ENCODE measurements at regions not wholly inside any gene's neighbourhood (a gene's known extent, or its start where the extent isn't known, plus 50 kb on each side); places are given as distances from the start of the nearest gene placed in this dataset.

GRCh38 chr12:58131986-58132755 lies 190.8 kb downstream of the ATP23 start:
- H3K4me1 Mint-ChIP-seq (ENCODE audit: unreplicated experiment): no peaks in the 10 kb centered on the region
- peaks cover 17% of the 10 kb centered on the region for H3K27me3 Mint-ChIP-seq (ENCODE audit: unreplicated experiment)
- DNase-seq (ENCODE audit: extremely low spot score, unreplicated experiment): no peak
- no peak overlapping the region for H3K27ac Mint-ChIP-seq (ENCODE audit: unreplicated experiment)
- no peak overlapping the region for H3K4me3 Mint-ChIP-seq (ENCODE audit: unreplicated experiment)
- H3K9me3 Mint-ChIP-seq (ENCODE audit: unreplicated experiment): no peaks in the 10 kb centered on the region
- H3K36me3 Mint-ChIP-seq (ENCODE audit: unreplicated experiment): no peaks in the 10 kb centered on the region
- TF ChIP-seq CTCF (IDR thresholded peaks at IDR 0.05): no peak

- Mint-ChIP-seq H3K4me3 (ENCODE audit: unreplicated experiment) (no peak overlapping the region), H3K36me3 (ENCODE audit: unreplicated experiment) (no peaks in the 10 kb centered on the region), H3K9me3 (ENCODE audit: unreplicated experiment) (no peaks in the 10 kb centered on the region), H3K27me3 (ENCODE audit: unreplicated experiment) (peaks cover 15% of the 10 kb centered on the region), H3K4me1 (ENCODE audit: unreplicated experiment) (no peaks in the 10 kb centered on the region), H3K27ac (ENCODE audit: unreplicated experiment) (no peak overlapping the region)
- no peak for TF ChIP-seq CTCF (IDR thresholded peaks at IDR 0.05)
- no peak for DNase-seq (ENCODE audit: extremely low spot score, unreplicated experiment)
These were observed 197.1 kb downstream of the ATP23 start for GRCh38 chr12:58138424-58138823.

GRCh38 chr12:58139894-58140293 lies 198.5 kb downstream of the ATP23 start:
- no peak for TF ChIP-seq CTCF (IDR thresholded peaks at IDR 0.05)
- Mint-ChIP-seq H3K27me3 (ENCODE audit: unreplicated experiment) (peaks cover 14% of the 10 kb centered on the region), H3K9me3 (ENCODE audit: unreplicated experiment) (no peaks in the 10 kb centered on the region), H3K4me3 (ENCODE audit: unreplicated experiment) (no peak overlapping the region), H3K27ac (ENCODE audit: unreplicated experiment) (no peak overlapping the region), H3K36me3 (ENCODE audit: unreplicated experiment) (no peaks in the 10 kb centered on the region), H3K4me1 (ENCODE audit: unreplicated experiment) (no peaks in the 10 kb centered on the region)
- DNase-seq (ENCODE audit: extremely low spot score, unreplicated experiment): no peak

- TF ChIP-seq CTCF (IDR thresholded peaks at IDR 0.05): no peak
- Mint-ChIP-seq H3K4me3 (ENCODE audit: unreplicated experiment) (no peak overlapping the region), H3K9me3 (ENCODE audit: unreplicated experiment) (peaks cover 3% of the 10 kb centered on the region)
These were observed 199.0 kb downstream of the ATP23 start for GRCh38 chr12:58140395-58140794.

GRCh38 chr12:58142991-58143390 lies 201.6 kb downstream of the ATP23 start:
- Mint-ChIP-seq H3K27me3 (ENCODE audit: unreplicated experiment) (peaks cover 19% of the 10 kb centered on the region), H3K36me3 (ENCODE audit: unreplicated experiment) (no peaks in the 10 kb centered on the region)

More at GRCh38 chr12:58140395-58140794, 199.0 kb downstream of the ATP23 start:
- no peak for DNase-seq (ENCODE audit: extremely low spot score, unreplicated experiment)
- H3K27ac Mint-ChIP-seq (ENCODE audit: unreplicated experiment): no peak overlapping the region
- no peaks in the 10 kb centered on the region for H3K4me1 Mint-ChIP-seq (ENCODE audit: unreplicated experiment)
- no peaks in the 10 kb centered on the region for H3K36me3 Mint-ChIP-seq (ENCODE audit: unreplicated experiment)
- peaks cover 13% of the 10 kb centered on the region for H3K27me3 Mint-ChIP-seq (ENCODE audit: unreplicated experiment)

More at GRCh38 chr12:58142991-58143390, 201.6 kb downstream of the ATP23 start:
- no peak for TF ChIP-seq CTCF (IDR thresholded peaks at IDR 0.05)
- DNase-seq (ENCODE audit: extremely low spot score, unreplicated experiment): no peak
- peaks cover 10% of the 10 kb centered on the region for H3K9me3 Mint-ChIP-seq (ENCODE audit: unreplicated experiment)
- no peaks in the 10 kb centered on the region for H3K4me1 Mint-ChIP-seq (ENCODE audit: unreplicated experiment)
- no peak overlapping the region for H3K27ac Mint-ChIP-seq (ENCODE audit: unreplicated experiment)
- no peak overlapping the region for H3K4me3 Mint-ChIP-seq (ENCODE audit: unreplicated experiment)

All from osteocyte (in vitro differentiated cells).